GM10266 (cell line): ENCODE measurements at regions not wholly inside any gene's neighbourhood (a gene's known extent, or its start where the extent isn't known, plus 50 kb on each side); places are given as distances from the start of the nearest gene placed in this dataset.

Experiments used
- DNase-seq: peaks from one replicate; pipeline ENCODE4 v3.0.0; 2012; ENCODE audit errors: extremely low spot score
- TF ChIP-seq, protein P1 (sequence below): IDR thresholded peaks from 2 replicates; pipeline ENCODE4 v1.5.1; 2012; ENCODE audit warnings: mild to moderate bottlenecking, low read depth; ENCODE audit not compliant: control insufficient read depth, insufficient read depth; ENCODE audit errors: missing control alignments

DNA sequence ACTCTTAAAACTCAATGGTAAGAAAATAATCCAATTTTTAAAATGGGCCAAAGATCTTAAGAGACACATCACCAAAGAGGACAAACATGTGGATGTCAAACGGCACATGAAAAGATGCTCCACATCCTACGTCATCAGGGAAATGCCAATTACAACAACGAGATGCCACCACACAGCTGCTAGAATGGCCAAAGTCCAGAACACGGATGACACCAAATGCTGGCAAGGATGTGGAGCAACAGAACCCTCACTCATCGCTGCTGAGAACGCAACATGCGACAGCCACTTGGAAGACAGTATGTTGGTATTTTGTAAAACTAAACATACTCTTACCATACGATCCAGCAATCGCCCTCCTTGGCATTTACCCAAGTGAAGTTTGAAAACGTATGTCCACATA is 132.8 kb upstream of the CDH4 start:
- TF ChIP-seq, protein P1, sequence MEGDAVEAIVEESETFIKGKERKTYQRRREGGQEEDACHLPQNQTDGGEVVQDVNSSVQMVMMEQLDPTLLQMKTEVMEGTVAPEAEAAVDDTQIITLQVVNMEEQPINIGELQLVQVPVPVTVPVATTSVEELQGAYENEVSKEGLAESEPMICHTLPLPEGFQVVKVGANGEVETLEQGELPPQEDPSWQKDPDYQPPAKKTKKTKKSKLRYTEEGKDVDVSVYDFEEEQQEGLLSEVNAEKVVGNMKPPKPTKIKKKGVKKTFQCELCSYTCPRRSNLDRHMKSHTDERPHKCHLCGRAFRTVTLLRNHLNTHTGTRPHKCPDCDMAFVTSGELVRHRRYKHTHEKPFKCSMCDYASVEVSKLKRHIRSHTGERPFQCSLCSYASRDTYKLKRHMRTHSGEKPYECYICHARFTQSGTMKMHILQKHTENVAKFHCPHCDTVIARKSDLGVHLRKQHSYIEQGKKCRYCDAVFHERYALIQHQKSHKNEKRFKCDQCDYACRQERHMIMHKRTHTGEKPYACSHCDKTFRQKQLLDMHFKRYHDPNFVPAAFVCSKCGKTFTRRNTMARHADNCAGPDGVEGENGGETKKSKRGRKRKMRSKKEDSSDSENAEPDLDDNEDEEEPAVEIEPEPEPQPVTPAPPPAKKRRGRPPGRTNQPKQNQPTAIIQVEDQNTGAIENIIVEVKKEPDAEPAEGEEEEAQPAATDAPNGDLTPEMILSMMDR, result no peak
- DNase-seq, result no peak

DNA sequence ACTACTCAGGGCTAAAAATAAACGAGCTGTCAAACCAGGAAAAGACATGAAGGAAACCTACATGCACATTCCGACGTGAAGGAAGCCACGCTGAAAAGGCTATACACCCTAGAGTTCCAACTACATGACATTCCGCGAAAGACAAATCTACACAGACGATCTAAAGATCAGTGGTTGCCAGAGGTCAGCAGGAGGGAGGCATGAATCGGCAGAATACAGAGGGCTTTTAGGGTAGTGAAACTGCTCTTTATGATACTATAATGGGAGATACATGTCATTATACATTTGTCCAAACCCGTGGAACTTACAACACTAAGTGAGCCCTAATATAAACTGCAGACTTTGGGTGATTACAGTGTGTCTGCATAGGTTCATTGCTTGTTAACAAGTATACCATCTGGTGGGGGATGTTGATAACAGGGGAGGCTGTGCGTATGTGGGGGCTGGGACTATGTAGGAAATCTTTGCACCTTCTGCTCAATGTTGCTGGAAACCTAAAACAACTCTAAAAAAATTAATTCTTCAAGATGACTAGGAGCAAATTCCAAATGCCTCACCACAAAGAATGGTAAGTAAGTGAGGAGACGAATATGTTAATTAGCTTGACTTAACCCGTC is 132.2 kb upstream of the CDH4 start:
- DNase-seq, result no peak
- TF ChIP-seq, protein P1, result no peak

DNA sequence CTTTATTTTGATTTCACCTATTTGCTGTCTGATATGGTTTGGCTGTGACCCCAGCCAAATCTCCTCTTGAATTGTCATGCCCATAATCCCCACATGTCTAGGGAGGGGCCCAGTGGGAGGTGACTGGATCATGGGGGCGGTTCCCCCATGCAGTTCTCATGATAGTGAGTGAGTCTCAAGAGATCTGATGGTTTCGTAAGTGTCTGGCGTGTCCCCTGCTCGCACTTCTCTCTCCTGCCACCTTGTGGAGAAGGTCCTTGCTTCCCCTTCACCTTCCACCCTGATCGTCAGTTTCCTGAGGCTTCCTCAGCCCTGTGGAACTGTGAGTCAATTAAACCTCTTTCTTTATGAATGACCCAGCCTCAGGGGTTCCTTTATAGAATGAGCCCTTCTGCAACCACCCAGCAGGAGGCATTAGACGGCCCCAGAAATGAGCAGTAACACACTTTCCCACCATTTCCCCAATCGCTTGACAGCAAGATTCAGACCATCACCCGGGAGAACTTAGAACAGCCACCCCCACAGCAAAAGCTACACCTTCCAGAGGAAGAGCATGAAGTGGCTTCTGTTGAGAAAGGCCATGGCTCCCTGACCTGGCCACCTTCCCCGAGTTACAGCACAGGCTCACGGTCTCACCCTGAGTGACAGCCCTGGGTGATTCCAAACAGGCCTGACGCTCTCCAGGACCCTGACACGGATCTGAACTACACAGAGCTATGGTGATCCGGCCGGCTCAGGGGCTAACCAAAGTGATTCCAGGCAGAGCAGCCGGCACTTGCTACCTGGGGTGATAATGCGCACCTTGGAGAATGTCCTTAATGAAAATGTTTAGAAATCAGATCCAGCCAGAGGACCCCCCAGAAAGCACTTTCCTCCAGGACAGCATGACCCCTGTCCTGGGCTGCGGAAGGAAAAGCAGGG is 131.2 kb upstream of the CDH4 start:
- no peak for DNase-seq
- TF ChIP-seq, protein P1, result no peak

DNA sequence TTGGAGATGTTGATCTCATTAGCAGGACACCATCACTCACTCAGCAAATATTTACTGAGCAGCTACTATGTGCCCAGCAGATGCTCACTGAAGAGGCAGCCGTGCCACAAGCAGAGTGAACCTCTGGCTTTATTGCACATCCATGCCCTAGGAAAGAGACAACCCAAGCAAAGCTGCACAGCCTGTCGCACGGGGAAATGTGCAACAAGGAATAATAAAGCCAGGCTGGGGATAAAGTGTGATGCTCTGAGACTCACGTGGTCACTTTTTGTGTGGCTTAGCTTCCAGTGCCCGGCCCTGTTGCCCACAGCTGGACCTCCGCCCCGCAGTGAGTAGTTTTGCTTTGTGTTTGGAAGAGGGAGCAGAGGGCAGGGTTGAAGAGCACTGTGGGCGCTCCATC is 130.4 kb upstream of the CDH4 start:
- DNase-seq, result no peak
- TF ChIP-seq, protein P1, result no peak

DNA sequence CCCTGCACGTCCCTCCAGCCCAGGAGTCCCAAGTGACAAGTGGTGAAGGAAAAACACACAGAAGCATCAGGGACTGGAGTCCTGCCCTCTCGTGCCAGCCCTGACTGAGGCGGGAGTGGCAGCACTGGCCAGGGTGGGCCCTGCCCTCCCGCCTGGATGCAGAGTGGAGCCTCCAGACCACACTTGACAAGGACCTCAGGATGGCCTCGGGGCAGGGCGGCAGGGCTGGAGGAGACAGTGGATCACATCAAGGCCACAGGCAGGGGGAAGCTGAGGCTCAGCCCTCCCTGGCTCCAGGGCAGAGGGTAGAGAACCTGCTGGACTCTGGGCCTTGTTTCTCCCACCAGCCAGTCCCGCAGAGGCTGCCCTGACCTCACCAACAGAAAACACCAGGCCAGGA is 128.8 kb upstream of the CDH4 start:
- TF ChIP-seq, protein P1, result no peak
- no peak for DNase-seq

DNA sequence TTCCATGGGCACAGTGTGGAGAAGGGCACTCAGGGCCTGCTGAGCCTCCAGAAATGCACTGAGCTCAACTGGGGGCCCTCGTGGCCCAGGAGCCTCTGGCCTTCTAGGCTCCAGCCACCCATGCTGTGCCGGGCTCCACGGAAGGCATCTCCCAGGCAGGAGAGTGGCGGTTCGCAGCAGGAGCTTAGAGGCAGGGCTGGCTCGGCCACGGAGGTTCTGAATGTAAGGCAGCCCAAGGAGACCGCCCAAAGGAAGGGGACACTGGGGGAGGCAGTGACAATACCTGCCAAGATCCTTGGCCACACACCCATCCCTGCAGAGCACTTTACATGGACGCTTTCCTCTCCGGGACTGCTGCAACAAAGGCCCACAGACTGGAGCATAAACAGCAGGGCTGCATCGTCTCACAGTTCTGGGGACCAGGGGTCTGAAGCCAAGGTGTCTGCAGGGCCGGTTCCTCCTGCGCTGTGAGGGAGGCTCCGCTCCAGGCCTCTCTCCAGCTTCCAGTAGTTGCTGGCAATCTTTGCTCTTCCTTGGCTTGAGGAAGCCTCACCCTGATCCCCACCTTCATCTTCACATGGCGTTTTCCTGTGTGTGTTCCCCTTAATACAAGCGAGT is 128.2 kb upstream of the CDH4 start:
- TF ChIP-seq, protein P1, result no peak
- no peak for DNase-seq
